WTC11 (cell line): ENCODE measurements at regions not wholly inside any gene's neighbourhood (a gene's known extent, or its start where the extent isn't known, plus 50 kb on each side); places are given as distances from the start of the nearest gene placed in this dataset.

Experiments used
- ATF3 ChIP-seq: sonication (generic); formaldehyde crosslinking; conservative IDR thresholded peaks from 2 replicates; pipeline ENCODE4 v1.8.1; 2022; ENCODE audit warnings: mild to moderate bottlenecking, missing genetic modification reagents
- CTCF ChIP-seq: fragments of 200-600 bp; IDR thresholded peaks from 2 replicates; pipeline ENCODE4 v1.8.0; 2022; ENCODE audit warnings: antibody characterized with exemption
- FOXP1 ChIP-seq: sonication (generic); formaldehyde crosslinking; IDR thresholded peaks from 2 replicates; pipeline ENCODE4 v1.8.0; 2022; ENCODE audit warnings: missing genetic modification reagents, mild to moderate bottlenecking, moderate library complexity, borderline replicate concordance
- MYBL2 ChIP-seq: sonication (generic); formaldehyde crosslinking; IDR thresholded peaks from 2 replicates; pipeline ENCODE4 v1.8.1; 2023; ENCODE audit warnings: mild to moderate bottlenecking, moderate library complexity, missing genetic modification reagents
- ZNF423 ChIP-seq: fragments of 250-450 bp; sonication (Bioruptor Pico); IDR thresholded peaks from 2 replicates; pipeline ENCODE4 v2.1.2; 2022; ENCODE audit warnings: mild to moderate bottlenecking, moderate library complexity

- TF ChIP-seq CTCF (no peak; the same call in 1 of the 2 replicates), ZNF423 (CRISPR knock-in tag) (no peak), ATF3 (no peak), MYBL2 (CRISPR knock-in tag) (no peak), FOXP1 (no peak)
Measured at GRCh38 chr20:2207770-2208097, 88.1 kb upstream of the TGM3 start.
